GM12878 (cell line): ENCODE measurements at regions not wholly inside any gene's neighbourhood (a gene's known extent, or its start where the extent isn't known, plus 50 kb on each side); places are given as distances from the start of the nearest gene placed in this dataset.

ENCODE experiments used
- ATAC-seq: fragments of 200-7000 bp; cut with Tn5 transposase; 3 replicates; pipeline ENCODE4 v1.9.1; 2020; ENCODE audit warnings: mild to moderate bottlenecking, moderate library complexity
- BruUV-seq: library from RNA; stranded (reverse); fragments of 400-500 nt; replicated peaks from 2 replicates; lab custom pipeline; 2021; lab: Mats Ljungman, UMichigan
- CTCF ChIA-PET: fragments of 300-600 bp; sonication (Branson Sonifier 250); formaldehyde crosslinking; extraction: SDS; loops from one replicate; lab custom pipeline; 2021; ENCODE audit warnings: inconsistent platforms; lab: Yijun Ruan, JAX
- POLR2A ChIA-PET: fragments of 350-600 bp; formaldehyde crosslinking; extraction: SDS; loops from one replicate; lab custom pipeline; 2021; ENCODE audit warnings: inconsistent platforms; lab: Charles Lee
- RAD21 ChIA-PET: fragments of 300-600 bp; sonication (Branson Sonifier 250); formaldehyde crosslinking; loops from one replicate; lab custom pipeline; 2023; ENCODE audit warnings: antibody characterized with exemption; ENCODE audit not compliant: unreplicated experiment; lab: Charles Lee
- SMC1A ChIA-PET: fragments of 300-600 bp; sonication (Branson Sonifier 250); formaldehyde crosslinking; loops from one replicate; lab custom pipeline; 2023; ENCODE audit not compliant: unreplicated experiment, uncharacterized antibody; lab: Charles Lee
- DNase-seq: peaks from one replicate; pipeline ENCODE4 v3.0.0-alpha.2; 2011; ENCODE audit warnings: low read depth, low spot score
- FAIRE-seq: peaks from 3 replicates; lab custom pipeline; 2011; peaks lifted over from hg19 to GRCh38; lab: Jason Lieb, UNC
- H2AFZ ChIP-seq: 2 replicates; pipeline ENCODE4 v1.6.0; 2011; ENCODE audit warnings: low read depth, low read length, control low read depth; ENCODE audit not compliant: control insufficient read depth
- H3K27ac ChIP-seq: 2 replicates; pipeline ENCODE4 v1.5.1; 2011; ENCODE audit warnings: control low read depth; ENCODE audit not compliant: control insufficient read depth, insufficient read depth
- H3K27me3 ChIP-seq, 2 experiments: replicated peaks in 1 of 2; 2 replicates each; pipeline versions ENCODE4 v1.6.0 to v1.6.1; 2011; ENCODE audit warnings: low read length in 1 of 2; ENCODE audit not compliant: control insufficient read depth in 2 of 2, insufficient read depth in 2 of 2
- H3K36me3 ChIP-seq, 2 experiments: 2 replicates each; pipeline ENCODE4 v1.5.1; 2011; ENCODE audit warnings: low read length in 1 of 2; ENCODE audit not compliant: control insufficient read depth in 2 of 2, insufficient read depth in 2 of 2
- H3K4me1 ChIP-seq: 2 replicates; pipeline ENCODE4 v1.6.1; 2011; ENCODE audit warnings: mild to moderate bottlenecking, low read length, moderate library complexity, mixed read lengths; ENCODE audit not compliant: control insufficient read depth, insufficient read depth
- H3K4me2 ChIP-seq: 2 replicates; pipeline ENCODE4 v1.6.0; 2011; ENCODE audit warnings: control low read depth; ENCODE audit not compliant: control insufficient read depth, insufficient read depth
- H3K4me3 ChIP-seq: fragments of 200-600 bp; sonication (generic); 2 replicates; pipeline ENCODE4 v1.5.1; 2016
- H3K79me2 ChIP-seq: 2 replicates; pipeline ENCODE4 v1.6.0; 2011; ENCODE audit warnings: low read length; ENCODE audit not compliant: control insufficient read depth, insufficient read depth
- H3K9ac ChIP-seq: 2 replicates; pipeline ENCODE4 v1.8.0; 2011; ENCODE audit warnings: low read length, control low read depth, mixed read lengths; ENCODE audit not compliant: control insufficient read depth, insufficient read depth
- H3K9me3 ChIP-seq: replicated peaks from 3 replicates; pipeline ENCODE4 v1.5.1; 2011; ENCODE audit warnings: mild to moderate bottlenecking, low read length; ENCODE audit not compliant: control insufficient read depth, insufficient read depth
- H4K20me1 ChIP-seq: 2 replicates; pipeline ENCODE4 v1.6.0; 2011; ENCODE audit not compliant: control insufficient read depth, insufficient read depth
- BCL3 ChIP-seq: IDR thresholded peaks from 2 replicates; pipeline ENCODE4 v1.6.1; 2011; ENCODE audit warnings: borderline replicate concordance, low read depth, mild to moderate bottlenecking, moderate library complexity, low read length; ENCODE audit not compliant: insufficient read depth, poor library complexity, severe bottlenecking
- CBFB ChIP-seq: IDR thresholded peaks from 2 replicates; pipeline ENCODE4 v1.6.1; 2016; ENCODE audit warnings: antibody characterized with exemption, low read depth
- CHD4 ChIP-seq: fragments of 200-600 bp; sonication (generic); IDR thresholded peaks from 2 replicates; pipeline ENCODE4 v1.6.1; 2016; ENCODE audit warnings: mild to moderate bottlenecking
- KAT2A ChIP-seq: conservative IDR thresholded peaks from 2 replicates; pipeline ENCODE4 v1.6.1; 2011; ENCODE audit warnings: low read depth, low read length; ENCODE audit not compliant: control insufficient read depth
- KLF5 ChIP-seq: fragments of 450-650 bp; IDR thresholded peaks from 2 replicates; pipeline ENCODE4 v1.6.1; 2014; ENCODE audit warnings: mild to moderate bottlenecking; ENCODE audit not compliant: partially characterized antibody
- MLLT1 ChIP-seq: fragments of 450-650 bp; IDR thresholded peaks from 2 replicates; pipeline ENCODE4 v1.6.1; 2016; ENCODE audit warnings: mild to moderate bottlenecking
- NR2F1 ChIP-seq: fragments of 450-650 bp; conservative IDR thresholded peaks from 2 replicates; pipeline ENCODE4 v1.6.1; 2017; ENCODE audit warnings: mild to moderate bottlenecking
- PML ChIP-seq: IDR thresholded peaks from 2 replicates; pipeline ENCODE4 v1.6.1; 2012; ENCODE audit warnings: low read length, inconsistent platforms
- RBBP5 ChIP-seq: fragments of 200-600 bp; sonication (generic); conservative IDR thresholded peaks from 2 replicates; pipeline ENCODE4 v1.6.1; 2016
- SIN3A ChIP-seq: IDR thresholded peaks from 2 replicates; pipeline ENCODE4 v1.6.1; 2012; ENCODE audit warnings: low read depth, low read length, improper control_type of control experiment
- SREBF1 ChIP-seq: IDR thresholded peaks from 2 replicates; pipeline ENCODE4 v1.6.1; 2012; ENCODE audit warnings: mild to moderate bottlenecking, low read length
- SREBF2 ChIP-seq: IDR thresholded peaks from 2 replicates; pipeline ENCODE4 v1.6.1; 2012; ENCODE audit warnings: mild to moderate bottlenecking, low read length
- STAT3 ChIP-seq: IDR thresholded peaks from 2 replicates; pipeline ENCODE4 v1.6.1; 2011; ENCODE audit warnings: low read depth, low read length, improper control_type of control experiment
- ZBTB40 ChIP-seq: fragments of 450-650 bp; IDR thresholded peaks from 2 replicates; pipeline ENCODE4 v1.6.1; 2016; ENCODE audit warnings: mild to moderate bottlenecking, moderate library complexity, borderline replicate concordance
- WGBS: methylation state at CpG from one replicate; pipeline ENCODE4 v1.1.6; 2016; ENCODE audit warnings: low lambda C conversion rate; ENCODE audit not compliant: insufficient replicate concordance, insufficient coverage; ENCODE audit errors: missing lambda C conversion rate; 5-methylcytosine and 5-hydroxymethylcytosine counted together
- in situ Hi-C: fragments of 300-500 bp; cut with MboI; formaldehyde crosslinking; loops from 9 replicates; pipeline ENCODE4 v1.14.3; 2018; ENCODE audit warnings: mixed read lengths
- intact Hi-C: fragments of 100-400 bp; cut with micrococcal nuclease; formaldehyde crosslinking; loops from one replicate; pipeline ENCODE4 v1.14.2; 2022; ENCODE audit not compliant: unreplicated experiment
- TF ChIP-seq, protein P1 (sequence below): IDR thresholded peaks from 2 replicates; pipeline ENCODE4 v1.6.1; 2012; ENCODE audit warnings: low read depth, low read length, improper control_type of control experiment
- TF ChIP-seq, protein P2 (sequence below): fragments of 450-650 bp; conservative IDR thresholded peaks from 2 replicates; pipeline ENCODE4 v1.6.1; 2017; ENCODE audit warnings: mild to moderate bottlenecking, moderate library complexity

- Histone ChIP-seq H4K20me1 (no peaks in the 10 kb centered on the region), H3K9ac (no peak overlapping the region), H3K79me2 (no peaks in the 10 kb centered on the region), H2AFZ (no peak overlapping the region), H3K4me2 (no peak overlapping the region), H3K27me3 (no peaks in the 10 kb centered on the region), H3K4me3 (no peak overlapping the region), H3K27ac (no peak overlapping the region), H3K4me1 (no peaks in the 10 kb centered on the region), H3K36me3 (no peaks in the 10 kb centered on the region), H3K9me3 (no peaks in the 10 kb centered on the region)
- SMC1A ChIA-PET = no interaction called here
- in situ Hi-C loops = no loop called here
- 45% methylated on average over 3 of the region's 3 CpGs for WGBS
- DNase-seq (no peak), ATAC-seq (no peak), FAIRE-seq (no peak)
- CTCF ChIA-PET = no interaction called here
- no TSS peak for BruUV-seq
- RAD21 ChIA-PET = no interaction called here
- POLR2A ChIA-PET = no interaction called here
- intact Hi-C loops = loop anchor here (5.0 kb wide), 1 partner anchor 50 kb away; no protein-coding TSS in a partner anchor
- TF ChIP-seq BCL3 (no peak), PML (no peak), CBFB (no peak), MLLT1 (no peak), KAT2A (no peak), RBBP5 (no peak), STAT3 (no peak), KLF5 (no peak), SREBF1 (no peak), NR2F1 (no peak), SREBF2 (no peak), SIN3A (no peak), CHD4 (no peak), ZBTB40 (no peak)
- TF ChIP-seq, protein P1, sequence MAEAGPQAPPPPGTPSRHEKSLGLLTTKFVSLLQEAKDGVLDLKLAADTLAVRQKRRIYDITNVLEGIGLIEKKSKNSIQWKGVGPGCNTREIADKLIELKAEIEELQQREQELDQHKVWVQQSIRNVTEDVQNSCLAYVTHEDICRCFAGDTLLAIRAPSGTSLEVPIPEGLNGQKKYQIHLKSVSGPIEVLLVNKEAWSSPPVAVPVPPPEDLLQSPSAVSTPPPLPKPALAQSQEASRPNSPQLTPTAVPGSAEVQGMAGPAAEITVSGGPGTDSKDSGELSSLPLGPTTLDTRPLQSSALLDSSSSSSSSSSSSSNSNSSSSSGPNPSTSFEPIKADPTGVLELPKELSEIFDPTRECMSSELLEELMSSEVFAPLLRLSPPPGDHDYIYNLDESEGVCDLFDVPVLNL = no peak
- TF ChIP-seq, protein P2, sequence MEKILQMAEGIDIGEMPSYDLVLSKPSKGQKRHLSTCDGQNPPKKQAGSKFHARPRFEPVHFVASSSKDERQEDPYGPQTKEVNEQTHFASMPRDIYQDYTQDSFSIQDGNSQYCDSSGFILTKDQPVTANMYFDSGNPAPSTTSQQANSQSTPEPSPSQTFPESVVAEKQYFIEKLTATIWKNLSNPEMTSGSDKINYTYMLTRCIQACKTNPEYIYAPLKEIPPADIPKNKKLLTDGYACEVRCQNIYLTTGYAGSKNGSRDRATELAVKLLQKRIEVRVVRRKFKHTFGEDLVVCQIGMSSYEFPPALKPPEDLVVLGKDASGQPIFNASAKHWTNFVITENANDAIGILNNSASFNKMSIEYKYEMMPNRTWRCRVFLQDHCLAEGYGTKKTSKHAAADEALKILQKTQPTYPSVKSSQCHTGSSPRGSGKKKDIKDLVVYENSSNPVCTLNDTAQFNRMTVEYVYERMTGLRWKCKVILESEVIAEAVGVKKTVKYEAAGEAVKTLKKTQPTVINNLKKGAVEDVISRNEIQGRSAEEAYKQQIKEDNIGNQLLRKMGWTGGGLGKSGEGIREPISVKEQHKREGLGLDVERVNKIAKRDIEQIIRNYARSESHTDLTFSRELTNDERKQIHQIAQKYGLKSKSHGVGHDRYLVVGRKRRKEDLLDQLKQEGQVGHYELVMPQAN = no peak
These were observed 420.6 kb downstream of the LRFN5 start for GRCh38 chr14:42027271-42027670.
